ENCODE measurements at regions not wholly inside any gene's neighbourhood (a gene's known extent, or its start where the extent isn't known, plus 50 kb on each side); places are given as distances from the start of the nearest gene placed in this dataset.

DNA sequence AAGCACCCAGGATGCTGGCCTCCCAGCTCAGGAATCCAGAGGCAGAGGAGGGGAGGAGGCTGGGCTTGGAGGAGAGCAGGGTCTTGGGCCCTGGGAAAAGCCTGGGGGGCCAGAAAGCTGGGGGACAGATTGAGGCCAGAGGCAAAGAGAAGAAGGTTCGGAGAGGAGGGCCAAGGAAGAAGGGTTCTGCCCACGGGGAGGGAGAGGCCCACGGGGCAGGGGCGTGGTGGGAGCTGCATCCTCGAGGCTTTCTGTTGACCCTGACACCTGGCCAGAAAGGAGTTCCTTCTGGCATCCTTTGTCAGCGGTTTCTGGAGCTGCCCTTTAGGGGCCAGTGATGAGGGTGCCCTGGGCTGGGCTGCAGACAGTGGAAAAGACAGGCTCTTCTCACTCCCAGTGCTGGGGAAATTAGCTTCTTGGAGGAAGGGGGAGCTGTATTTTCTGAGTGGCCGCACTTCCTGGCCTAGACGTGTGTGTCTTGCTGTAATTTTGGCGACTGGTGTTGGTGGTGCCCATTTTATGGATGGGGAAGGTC, 308.7 kb downstream of the SEC14L1 start:
- DNase-seq: peak in 1 of 10 donors; percentile 82
- intact Hi-C loops (cut with DNase I): no loop called here

DNA sequence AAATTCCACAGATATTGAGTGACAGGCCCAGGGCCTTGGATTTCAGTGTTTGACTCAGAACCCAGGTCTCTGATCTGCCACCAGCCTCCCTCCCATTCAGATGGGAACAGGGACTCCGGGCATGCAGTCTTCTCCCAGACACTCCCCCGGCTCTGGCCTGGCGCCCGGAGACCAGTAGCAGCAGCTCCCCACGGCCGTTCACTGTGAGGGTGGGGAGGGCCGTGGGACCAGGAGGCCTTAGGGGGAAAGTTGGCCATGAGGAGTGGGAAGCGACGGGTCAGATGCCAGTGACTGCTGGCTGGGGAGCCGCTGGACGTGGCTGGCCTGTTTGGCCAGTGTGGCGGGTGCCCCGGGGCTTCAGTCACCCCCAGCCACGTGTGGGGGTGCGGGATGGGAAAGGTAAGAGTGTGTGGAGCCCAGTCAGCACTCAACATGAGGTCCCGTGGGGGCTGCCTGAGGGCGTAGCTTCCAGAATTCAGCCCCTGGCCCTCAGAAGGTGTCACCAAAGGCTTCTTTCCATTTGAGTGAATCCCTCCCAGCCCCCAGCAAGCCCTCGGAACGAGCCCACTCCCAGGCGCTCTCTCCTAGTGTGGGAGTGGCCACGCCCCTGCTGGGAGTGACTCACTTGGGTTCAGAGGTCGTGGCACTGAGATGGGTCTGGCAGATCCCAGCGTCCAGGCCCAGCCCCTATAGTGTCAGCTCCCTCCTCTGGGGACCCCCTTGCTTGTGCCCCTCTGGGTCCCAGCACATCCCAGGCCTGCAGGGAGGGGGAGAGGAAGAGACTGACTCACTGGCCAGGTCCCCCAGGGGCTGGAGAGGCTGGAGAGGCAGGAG, 309.4 kb downstream of the SEC14L1 start:
- DNase-seq: peak; percentile 66 to 98 (median 88)
- intact Hi-C loops (cut with DNase I): no loop called here

DNA sequence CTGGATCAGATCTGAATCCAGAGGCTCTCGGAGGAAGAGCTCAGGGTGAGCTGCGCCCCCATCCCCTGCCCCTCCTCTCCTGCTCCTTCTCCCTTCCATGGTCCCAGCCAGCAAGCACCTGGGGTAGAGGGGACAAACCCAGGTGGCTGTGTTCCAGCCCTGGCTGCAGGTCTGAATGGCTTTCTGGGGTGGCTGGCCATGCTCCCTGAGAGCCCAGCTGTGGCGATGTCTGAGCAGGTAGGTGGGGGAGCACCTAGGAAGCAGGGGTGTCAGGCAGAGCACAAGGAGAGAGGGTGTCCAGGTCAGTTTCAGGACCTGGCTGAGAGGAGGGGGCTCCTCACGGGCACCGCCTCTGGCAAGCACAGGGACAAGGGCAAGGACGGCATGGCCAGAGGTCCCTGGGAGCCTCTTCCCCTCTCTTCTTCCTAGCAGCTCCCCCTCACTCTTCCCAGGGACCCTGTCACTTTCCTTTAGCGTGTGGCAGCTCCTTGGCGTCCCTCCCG, 310.0 kb downstream of the SEC14L1 start:
- intact Hi-C loops (cut with DNase I): no loop called here
- peak in 1 of 10 donors; percentile 83 for DNase-seq

DNA sequence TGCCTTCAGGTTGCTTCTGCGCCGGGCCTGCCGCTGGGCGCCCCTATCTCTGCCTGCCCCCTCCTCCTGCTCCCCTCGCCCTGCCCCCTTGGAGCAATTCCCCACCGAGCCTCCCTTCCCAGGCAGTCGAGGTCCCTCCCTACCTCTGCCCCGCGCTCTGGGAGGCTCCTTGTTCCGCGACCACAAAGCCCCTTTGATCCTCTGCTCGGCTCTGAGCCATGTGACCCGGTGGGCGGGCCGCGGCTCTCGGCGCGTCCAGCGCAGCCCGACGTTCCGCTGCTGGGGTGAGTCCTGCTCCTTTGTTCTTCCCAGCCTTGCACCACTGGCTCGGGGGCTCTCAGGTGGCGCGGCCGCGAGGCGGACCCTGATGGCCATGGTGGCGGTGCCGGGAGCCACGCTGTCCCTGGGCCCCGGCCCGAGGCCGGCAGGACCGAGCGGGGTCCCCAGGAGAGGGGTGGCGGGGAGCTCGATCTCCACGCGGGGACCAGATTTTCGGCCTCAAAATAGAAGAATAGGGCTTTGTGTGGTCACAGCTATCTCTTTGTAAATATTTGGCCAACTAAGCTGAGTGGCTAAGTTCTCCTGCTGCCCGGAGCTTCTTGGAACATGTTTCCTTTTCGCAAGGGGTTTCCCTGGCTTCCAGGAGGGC, 310.6 kb downstream of the SEC14L1 start:
- intact Hi-C loops (cut with DNase I): no loop called here
- DNase-seq: peak; percentile 83 to 98 (median 89)

DNA sequence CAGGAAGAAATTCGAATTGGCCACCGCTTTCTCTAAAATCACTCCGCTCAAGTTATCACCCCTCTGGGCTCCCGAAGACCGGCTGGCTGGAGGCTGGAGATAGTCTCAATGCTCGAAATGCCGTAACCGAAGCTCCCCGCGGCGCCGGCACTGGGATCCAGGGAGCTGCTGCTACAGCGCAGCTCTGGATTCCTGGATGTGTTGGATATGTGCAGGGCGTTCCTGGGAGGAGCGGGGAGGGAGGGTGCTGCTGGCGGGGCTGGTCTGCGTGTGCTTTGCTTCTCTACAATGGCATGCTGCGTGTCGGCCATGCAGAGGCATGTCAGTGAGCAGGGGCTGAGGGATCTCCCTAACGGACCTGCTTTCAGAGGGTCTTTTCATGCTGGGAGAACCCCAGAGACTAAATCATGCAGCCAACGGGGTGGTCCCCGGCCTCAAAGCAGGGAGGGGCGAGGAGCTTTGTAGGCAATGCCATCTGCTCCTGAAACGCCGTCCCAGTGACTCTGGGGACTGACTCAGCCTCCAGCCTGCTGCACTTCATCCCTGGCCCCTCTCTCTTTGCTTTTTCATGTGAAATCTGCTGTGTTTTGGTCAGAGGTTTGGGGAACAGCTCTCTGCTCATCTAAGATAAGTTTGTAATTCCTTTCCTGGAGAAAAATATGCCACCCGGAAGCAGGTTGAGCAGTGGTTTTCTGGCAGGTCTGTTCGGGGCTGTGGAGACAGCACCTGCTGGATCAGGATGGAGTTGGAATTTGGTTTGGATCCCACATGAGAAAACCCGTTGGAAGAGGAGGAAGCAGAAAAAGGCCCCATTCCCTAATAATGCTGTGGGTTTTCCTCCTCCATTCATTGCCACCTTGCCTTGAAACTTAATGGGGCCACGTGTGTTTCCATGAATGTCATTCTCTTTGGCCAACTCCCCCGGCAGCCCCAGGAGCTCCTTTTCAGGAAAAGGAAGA, 311.4 kb downstream of the SEC14L1 start:
- DNase-seq: peak; percentile 56 to 97 (median 76)
- intact Hi-C loops (cut with DNase I): no loop called here

DNA sequence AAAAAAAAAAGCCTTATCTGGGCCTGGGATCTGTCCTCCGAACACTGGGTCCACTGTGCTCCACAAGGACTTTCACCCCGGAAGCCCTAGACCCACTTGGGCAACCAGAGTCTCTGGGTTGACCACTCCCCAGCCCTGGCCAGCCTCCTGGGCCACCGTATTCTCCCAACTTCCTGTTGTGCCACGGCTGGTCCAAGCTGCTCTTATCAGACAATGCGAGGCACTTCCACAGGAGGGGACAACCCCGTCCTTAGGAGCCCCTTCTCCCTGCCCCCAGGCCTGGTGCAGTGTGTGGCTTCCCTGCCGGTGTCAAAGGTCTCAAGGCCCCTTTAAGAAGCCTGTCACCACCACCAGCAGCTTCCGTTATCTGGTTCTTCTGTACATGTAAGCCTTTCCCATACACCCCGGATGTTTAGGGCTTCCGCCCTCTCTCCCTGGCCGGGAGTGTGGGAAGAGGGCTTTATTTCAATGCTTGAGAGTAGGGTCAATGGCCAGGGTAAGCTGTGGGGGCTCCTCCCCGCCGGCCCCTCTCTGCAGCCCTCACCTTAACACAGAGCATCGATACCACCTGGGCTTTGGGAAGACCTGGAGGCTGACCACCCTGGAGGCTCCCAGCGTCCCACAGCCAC, 313.0 kb downstream of the SEC14L1 start:
- intact Hi-C loops (cut with DNase I): no loop called here
- no peak for DNase-seq

DNA sequence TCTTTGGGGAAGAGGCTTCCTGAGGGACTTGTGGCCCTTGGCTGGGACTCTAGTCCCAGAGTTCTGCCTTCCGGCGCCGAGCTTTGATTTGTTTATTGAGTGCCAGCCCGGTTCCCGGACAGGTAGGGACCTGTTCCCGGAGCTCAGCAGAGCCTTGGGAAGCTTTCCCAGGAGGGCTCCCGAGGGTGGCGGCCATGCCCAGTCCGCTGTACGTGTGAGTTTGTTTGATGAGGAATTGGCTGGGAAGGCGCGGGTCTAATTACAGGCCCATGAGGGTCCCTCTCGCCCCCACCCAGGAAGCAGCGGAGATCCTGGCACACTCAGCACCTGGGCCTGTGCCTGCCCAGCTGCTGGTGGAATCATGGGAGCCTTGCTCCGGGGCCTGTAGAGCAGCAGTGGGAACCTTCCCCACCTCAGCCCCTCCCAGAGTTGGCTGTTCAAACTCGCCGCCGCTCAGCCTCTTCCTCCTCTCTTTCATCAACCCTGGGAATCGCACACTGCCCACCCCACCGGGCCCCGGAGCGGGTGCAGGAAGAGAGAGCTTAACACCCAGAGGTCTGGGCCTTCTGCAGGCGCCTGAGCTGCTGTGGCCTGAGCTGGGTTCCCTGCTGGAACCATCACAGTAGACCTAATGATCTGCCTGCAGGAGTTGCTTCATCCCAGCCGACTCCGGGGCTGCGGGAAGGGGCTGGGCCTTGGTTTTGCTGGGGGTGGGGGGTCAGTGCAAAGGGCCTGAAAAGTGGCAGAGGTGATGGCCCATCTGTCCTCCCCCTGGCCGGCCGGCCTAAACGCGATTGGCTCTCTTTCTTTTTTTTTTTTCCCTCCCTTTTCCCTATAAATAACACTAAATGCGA, 313.7 kb downstream of the SEC14L1 start:
- peak in 1 of 10 donors; percentile 88 for DNase-seq
- intact Hi-C loops (cut with DNase I): no loop called here

DNA sequence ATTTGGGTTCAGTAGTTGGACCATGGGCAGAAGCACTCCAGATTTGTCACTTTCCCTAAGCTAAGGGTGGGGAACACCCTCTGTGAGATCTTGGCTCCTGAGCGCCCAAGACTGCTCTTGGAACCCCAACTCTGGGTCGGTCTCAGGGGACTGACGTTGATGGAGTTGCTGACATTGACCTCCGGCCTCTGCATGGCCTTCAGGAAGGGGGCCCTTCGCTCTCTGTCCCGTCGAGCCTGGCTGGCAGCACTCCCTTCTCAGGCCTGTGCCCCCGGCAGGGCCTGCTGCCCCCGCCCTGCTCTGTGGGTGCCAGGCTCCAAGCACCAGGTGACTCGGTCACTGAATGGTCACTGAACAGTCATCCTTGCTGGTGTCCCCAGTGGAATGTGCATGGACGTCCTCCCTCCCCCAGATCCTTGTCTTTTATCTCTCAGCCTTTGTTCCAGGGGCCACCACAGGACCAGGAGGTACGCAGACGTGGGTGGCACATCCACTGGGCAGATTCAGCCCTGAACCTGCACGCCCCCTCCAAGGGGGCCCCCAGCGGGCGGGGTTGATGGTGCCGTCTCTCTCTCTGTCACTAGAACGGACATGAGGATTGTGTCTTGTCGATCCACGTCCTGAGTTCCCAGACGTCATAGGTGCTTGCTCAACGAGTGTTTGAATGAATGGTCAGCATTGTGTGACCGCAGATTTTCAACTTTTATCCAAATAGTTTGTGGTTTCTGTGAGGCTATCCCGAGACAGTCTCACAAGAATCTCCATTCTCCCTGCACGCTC, 314.5 kb downstream of the SEC14L1 start:
- DNase-seq: peak in 1 of 10 donors; percentile 74
- intact Hi-C loops (cut with DNase I): no loop called here

DNA sequence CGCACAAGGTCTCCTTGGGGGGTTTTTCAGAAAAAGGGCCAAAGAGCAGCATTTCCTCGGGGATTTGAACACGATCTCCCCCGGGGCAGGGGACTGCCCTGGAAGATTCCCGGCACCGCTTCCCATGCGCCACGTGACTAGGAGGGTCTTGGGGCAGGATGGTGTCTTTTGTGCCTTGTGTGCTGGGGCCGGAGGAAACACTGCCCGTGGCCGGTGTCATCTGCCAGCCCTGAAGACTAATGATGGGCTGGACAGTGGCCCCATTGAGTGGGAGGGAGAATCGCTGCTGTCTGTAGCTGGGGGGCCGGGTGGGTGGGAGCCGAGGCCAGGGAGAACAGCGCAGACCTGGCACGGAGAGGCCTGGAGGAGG, 315.1 kb downstream of the SEC14L1 start:
- intact Hi-C loops (cut with DNase I): no loop called here
- no peak for DNase-seq

DNA sequence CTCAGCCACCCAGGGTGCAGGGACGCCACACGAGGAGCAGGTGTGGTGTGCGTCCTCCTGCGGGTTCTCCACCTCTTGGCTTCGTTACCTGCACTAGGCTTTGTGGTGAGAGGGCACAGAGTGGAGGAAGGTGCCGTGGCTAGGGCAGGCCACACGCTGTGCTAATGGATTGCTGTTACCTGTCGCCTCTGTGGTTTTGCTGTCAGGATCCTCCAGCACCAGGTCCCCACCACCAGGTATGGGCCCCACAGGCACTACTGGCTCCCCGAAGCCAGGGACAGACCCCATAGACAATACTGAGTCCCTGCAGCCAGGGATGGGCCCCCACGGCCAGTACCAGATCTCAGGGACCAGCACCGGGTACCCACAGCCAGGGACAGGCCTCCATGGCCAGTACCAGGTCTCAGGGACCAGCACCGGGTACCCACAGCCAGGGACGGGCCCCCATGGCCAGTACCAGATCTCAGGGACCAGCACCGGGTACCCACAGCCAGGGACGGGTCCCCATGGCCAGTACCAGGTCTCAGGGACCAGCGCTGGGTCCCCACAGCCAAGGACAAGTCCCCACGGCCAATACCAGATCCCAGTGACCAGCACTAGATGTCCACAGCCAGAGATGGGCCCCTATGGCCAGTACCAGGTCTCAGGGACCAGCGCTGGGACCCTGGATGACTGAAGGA, 315.6 kb downstream of the SEC14L1 start:
- DNase-seq: peak in 1 of 10 donors; percentile 73
- intact Hi-C loops (cut with DNase I): no loop called here

DNA sequence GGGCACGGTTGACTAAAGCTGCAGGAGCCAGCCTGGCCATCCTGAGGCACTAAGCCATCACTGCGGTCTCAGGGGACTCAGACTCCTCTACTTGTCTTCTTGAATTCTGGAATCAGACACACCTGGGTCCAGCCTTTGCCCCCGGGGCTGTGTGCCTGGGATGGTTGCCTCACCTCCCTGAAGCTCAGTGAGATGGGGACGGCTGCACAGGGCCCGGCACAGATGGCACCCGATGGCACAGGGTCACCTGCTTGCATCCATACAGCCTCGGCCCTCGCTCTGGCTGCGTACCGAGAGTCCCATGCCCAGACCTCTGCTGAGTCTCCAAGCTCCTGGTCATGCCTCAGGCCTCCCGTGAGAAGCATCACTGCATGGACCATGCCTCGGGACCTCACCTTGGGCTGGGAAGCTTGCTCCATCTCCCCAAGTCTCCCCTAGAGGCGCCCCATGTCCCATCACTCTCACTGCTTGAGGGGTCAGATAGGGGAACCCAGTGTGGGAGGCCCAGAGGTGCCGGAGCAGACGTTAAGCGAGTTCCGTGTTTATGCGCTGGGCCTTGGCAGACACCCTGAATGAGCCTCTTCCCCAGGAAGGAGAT, 316.3 kb downstream of the SEC14L1 start:
- intact Hi-C loops (cut with DNase I): no loop called here
- peak in 1 of 10 donors; percentile 77 for DNase-seq

DNA sequence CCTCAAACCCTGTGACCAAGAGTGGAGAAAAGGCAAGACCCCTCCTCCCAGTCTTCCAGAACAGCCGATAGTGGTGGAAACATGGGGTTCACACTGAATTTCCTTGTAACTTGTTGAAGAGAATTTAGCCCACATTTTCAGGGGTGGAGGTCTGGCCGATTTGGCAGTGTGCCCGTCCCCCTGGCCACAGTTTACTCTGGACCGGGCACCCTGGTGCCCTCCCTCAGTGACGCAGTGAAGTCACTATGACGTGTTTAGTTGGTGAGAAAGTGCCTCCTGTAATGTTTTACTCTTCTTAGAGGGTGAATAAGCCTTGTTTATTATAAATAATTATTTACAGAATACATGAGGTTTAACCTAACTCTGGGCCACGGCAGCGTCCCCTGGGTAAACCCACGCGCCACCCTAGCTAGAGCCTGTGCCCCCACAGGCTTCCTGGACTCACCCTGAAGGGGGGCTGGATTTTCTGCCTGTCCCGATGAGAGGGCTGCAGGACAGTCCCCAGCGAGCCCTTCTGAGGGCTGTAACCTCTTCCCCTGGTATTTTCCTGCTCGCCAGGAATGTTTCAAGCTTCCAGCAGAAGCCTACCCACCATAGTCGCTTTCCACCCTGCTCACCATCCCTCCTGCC, 316.9 kb downstream of the SEC14L1 start:
- intact Hi-C loops (cut with DNase I): no loop called here
- DNase-seq: no peak

DNA sequence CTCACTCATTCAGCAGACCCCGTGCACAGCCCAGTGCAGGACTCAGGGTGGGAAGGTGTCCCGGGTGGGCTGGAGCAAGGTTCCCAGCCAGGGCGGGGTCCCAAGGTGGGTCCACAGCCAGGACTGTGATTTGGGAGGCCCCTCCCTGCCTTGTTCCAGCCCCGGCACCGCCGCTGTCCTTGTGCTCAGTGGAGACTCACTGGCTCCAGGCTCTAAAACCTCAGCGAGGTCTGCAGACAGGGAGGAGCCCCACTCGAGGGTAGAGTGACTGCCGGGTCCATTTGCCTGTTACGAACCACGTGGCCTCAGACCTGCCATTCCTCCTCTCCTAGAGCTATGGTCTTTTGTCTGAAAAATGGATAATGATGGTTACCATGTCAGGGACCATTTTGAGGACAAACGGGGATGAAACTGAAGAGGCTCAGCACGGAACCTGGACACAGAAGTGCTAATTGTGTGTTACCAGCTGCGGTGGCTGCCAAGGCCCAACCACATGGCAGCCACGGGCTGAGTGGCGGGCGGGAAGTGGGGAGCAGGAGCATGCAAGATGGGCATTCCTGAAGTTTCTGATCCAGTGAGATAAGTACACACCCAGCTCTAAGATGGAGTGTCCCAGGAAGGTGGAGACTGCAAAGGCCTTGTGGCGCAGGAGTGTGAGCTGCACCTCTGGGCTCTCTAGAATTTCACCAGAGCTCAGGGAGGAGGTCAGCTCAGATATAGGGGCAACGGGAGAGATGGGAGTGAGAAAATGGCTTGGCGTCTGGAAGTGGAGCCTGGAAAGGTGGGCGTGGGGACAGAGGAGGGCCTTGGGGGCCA, 317.6 kb downstream of the SEC14L1 start:
- DNase-seq: no peak
- intact Hi-C loops (cut with DNase I): no loop called here

DNA sequence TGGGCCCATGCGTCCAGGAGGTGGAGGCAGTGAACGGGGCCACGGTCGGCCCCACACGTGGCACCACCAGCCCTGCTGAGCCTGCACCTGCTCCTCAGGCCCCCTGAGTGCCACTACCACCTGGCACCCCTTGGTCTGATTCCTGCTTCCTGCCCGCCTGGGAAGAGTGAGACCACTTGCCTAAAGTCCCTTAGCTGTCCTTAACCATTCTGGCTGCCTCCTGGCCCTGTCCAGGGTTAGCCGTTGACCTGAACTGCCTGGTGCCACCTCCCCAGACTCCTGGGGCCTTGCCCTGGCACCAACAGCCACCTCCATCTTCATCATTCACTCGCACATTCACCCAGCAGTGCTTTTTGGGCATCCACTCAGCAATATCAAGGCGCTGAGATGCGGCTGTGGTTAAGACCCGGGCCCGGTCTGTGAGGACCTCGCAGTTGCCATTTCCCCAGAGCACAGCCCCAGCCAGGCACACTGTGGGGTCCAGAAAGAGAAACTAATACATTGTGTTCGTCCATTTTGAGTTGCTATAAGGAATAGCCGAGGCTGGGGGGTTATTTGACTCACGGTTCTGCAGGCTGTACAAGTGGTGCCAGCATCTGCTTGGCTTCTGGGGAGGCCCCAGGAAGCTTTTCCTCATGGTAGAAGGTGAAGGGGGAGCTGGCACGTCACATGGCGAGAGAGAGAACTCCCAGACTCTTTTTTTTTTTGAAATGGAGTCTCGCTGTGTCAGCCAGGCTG, 318.4 kb downstream of the SEC14L1 start:
- intact Hi-C loops (cut with DNase I): no loop called here
- DNase-seq: no peak

DNA sequence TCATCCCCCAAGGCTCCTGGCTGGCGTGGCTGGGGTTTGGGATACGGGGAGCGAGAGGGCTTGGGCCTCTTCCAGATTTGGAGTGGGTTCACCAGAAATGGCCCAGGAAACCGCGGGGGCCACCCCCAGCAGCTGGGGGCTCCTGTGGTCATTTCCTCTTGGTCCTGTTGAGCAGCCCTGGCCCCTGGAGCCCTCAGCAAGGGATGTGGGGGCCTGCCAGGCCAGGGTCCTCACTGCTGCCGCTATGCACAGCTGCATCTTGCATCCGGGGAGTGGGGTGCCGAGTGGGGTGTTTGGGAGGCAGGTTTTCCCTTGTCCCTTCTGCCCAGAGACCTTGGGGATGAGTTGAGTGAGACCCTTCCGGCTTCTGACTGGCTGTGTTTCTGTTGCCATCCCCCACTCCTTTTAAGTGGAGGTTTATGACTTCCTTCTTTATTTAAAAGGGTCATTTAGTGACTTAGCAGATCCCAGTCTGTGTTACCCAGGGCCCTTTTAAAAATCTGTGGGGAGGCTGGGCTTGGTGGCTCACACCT, 319.8 kb downstream of the SEC14L1 start:
- intact Hi-C loops (cut with DNase I): no loop called here
- no peak for DNase-seq
